WI38 (cell line): ENCODE measurements at regions not wholly inside any gene's neighbourhood (a gene's known extent, or its start where the extent isn't known, plus 50 kb on each side); places are given as distances from the start of the nearest gene placed in this dataset.
"Not testable (repeated sequence)": the region's sequence is repeated elsewhere in the genome, so short reads cannot be mapped to it uniquely, and the experiment has no call there.

Experiments
- H3K4me3 ChIP-seq: 2 replicates; pipeline ENCODE4 v1.5.1; 2011; ENCODE audit warnings: low read depth, mild to moderate bottlenecking, control low read depth, low read length
- CTCF ChIP-seq: IDR thresholded peaks from 2 replicates; pipeline ENCODE4 v1.5.1; 2012; ENCODE audit warnings: low read depth, mild to moderate bottlenecking, control low read depth, low read length

- TF ChIP-seq CTCF: no peak
Observed at GRCh38 chr16:16934660-16935059, 536.1 kb downstream of the XYLT1 start.

GRCh38 chr16:16935909-16936308, 534.9 kb downstream of the XYLT1 start:
- not testable (repeated sequence) for H3K4me3 ChIP-seq

More at GRCh38 chr16:16934660-16935059, 536.1 kb downstream of the XYLT1 start:
- no peak overlapping the region for H3K4me3 ChIP-seq

- no peak overlapping the region for H3K4me3 ChIP-seq
- no peak for TF ChIP-seq CTCF
Observed at GRCh38 chr16:16937576-16937975, 533.2 kb downstream of the XYLT1 start.

- H3K4me3 ChIP-seq: no peak overlapping the region
- TF ChIP-seq CTCF: no peak
Observed at GRCh38 chr16:16938009-16938408, 532.8 kb downstream of the XYLT1 start.

- H3K4me3 ChIP-seq: no peak overlapping the region
- no peak for TF ChIP-seq CTCF
Observed at GRCh38 chr16:16938980-16939379, 531.8 kb downstream of the XYLT1 start.

- no peak overlapping the region for H3K4me3 ChIP-seq
- no peak for TF ChIP-seq CTCF
Observed at GRCh38 chr16:16940351-16940750, 530.4 kb downstream of the XYLT1 start.

- not testable (repeated sequence) for H3K4me3 ChIP-seq
Observed at GRCh38 chr16:16942849-16943248, 527.9 kb downstream of the XYLT1 start.

- no peak overlapping the region for H3K4me3 ChIP-seq
- TF ChIP-seq CTCF: no peak
Observed at GRCh38 chr16:16945207-16945606, 525.6 kb downstream of the XYLT1 start.
